Panc1 (cell line): ENCODE measurements at regions not wholly inside any gene's neighbourhood (a gene's known extent, or its start where the extent isn't known, plus 50 kb on each side); places are given as distances from the start of the nearest gene placed in this dataset.

ENCODE experiments used
- ATAC-seq: fragments of 200-7000 bp; cut with Tn5 transposase; 2 replicates; pipeline ENCODE4 v1.9.1; 2020; ENCODE audit warnings: mild to moderate bottlenecking, moderate library complexity
- BruUV-seq: library from RNA; stranded (reverse); fragments of 400-500 nt; replicated peaks from 2 replicates; lab custom pipeline; 2021; lab: Mats Ljungman, UMichigan
- CTCF ChIA-PET: fragments of 300-600 bp; sonication (Branson Sonifier 250); formaldehyde crosslinking; loops from one replicate; lab custom pipeline; 2022; ENCODE audit warnings: antibody characterized with exemption; lab: Charles Lee
- POLR2A ChIA-PET: fragments of 300-600 bp; sonication (Branson Sonifier 250); formaldehyde crosslinking; loops from one replicate; lab custom pipeline; 2022; ENCODE audit warnings: antibody characterized with exemption; lab: Charles Lee
- DNase-seq: peaks from one replicate; pipeline ENCODE4 v3.0.0-alpha.2; 2010; ENCODE audit warnings: low read depth, low spot score
- H3K27ac ChIP-seq: 2 replicates; pipeline ENCODE4 v1.5.1; 2011; ENCODE audit warnings: mild to moderate bottlenecking, low read length, inconsistent platforms
- H3K27me3 ChIP-seq: fragments of 200-500 bp; sonication (Bioruptor generic); 2 replicates; pipeline ENCODE4 v1.6.0; 2014; ENCODE audit warnings: low read length, inconsistent platforms; ENCODE audit not compliant: control insufficient read depth, insufficient read depth
- H3K36me3 ChIP-seq: fragments of 200-500 bp; sonication (Bioruptor generic); 2 replicates; pipeline ENCODE4 v1.5.1; 2014; ENCODE audit warnings: inconsistent platforms, mild to moderate bottlenecking, low read length, moderate library complexity; ENCODE audit not compliant: control insufficient read depth, insufficient read depth
- H3K4me1 ChIP-seq: 2 replicates; pipeline ENCODE4 v1.5.1; 2011; ENCODE audit warnings: inconsistent platforms, mild to moderate bottlenecking, low read length, moderate library complexity; ENCODE audit not compliant: control insufficient read depth, insufficient read depth
- H3K4me3 ChIP-seq, 2 experiments: 2 replicates each; pipeline ENCODE4 v1.5.1; 2011 to 2012; ENCODE audit warnings: low read depth in 2 of 2, low read length in 2 of 2, mild to moderate bottlenecking in 2 of 2, inconsistent platforms in 1 of 2, moderate library complexity in 1 of 2
- H3K9me3 ChIP-seq: fragments of 200-500 bp; sonication (Bioruptor generic); 2 replicates; pipeline ENCODE4 v1.5.1; 2014; ENCODE audit warnings: low read depth, mild to moderate bottlenecking, inconsistent platforms, low read length, moderate library complexity; ENCODE audit not compliant: control insufficient read depth, insufficient read depth
- CTCF ChIP-seq: fragments of 450-650 bp; IDR thresholded peaks from 2 replicates; pipeline ENCODE4 v1.5.1; 2017; ENCODE audit warnings: mild to moderate bottlenecking
- POLR2AphosphoS5 ChIP-seq: IDR thresholded peaks from 2 replicates; pipeline ENCODE4 v1.6.1; 2012; ENCODE audit warnings: mild to moderate bottlenecking, low read depth, low read length, moderate library complexity
- REST ChIP-seq, 2 experiments: IDR thresholded peaks; 2 replicates each; pipeline ENCODE4 v1.6.1; 2011 to 2012; ENCODE audit warnings: low read depth in 2 of 2, control low read depth in 1 of 2, low read length in 1 of 2, mild to moderate bottlenecking in 1 of 2, moderate library complexity in 1 of 2; ENCODE audit not compliant: insufficient read depth in 1 of 2
- SIN3A ChIP-seq: IDR thresholded peaks from 2 replicates; pipeline ENCODE4 v1.6.1; 2012; ENCODE audit warnings: low read depth, mild to moderate bottlenecking, low read length, moderate library complexity, borderline replicate concordance; ENCODE audit not compliant: insufficient read depth
- TCF7L2 ChIP-seq: IDR thresholded peaks from 2 replicates; pipeline ENCODE4 v1.6.1; 2011; ENCODE audit warnings: mild to moderate bottlenecking, low read depth, low read length, inconsistent platforms
- in situ Hi-C: cut with HindIII; loops from 2 replicates; pipeline ENCODE4 v1.10.0; 2016; ENCODE audit warnings: low sequenced_read_pairs, low pct_unique_long_range_greater_than_20kb
- intact Hi-C: fragments of 100-400 bp; cut with micrococcal nuclease; formaldehyde crosslinking; loops from one replicate; pipeline ENCODE4 v1.10.0; 2022; ENCODE audit not compliant: unreplicated experiment

- Histone ChIP-seq H3K9me3 (no peaks in the 10 kb centered on the region), H3K36me3 (no peaks in the 10 kb centered on the region), H3K4me1 (no peaks in the 10 kb centered on the region), H3K27ac (no peak overlapping the region), H3K4me3 (no peak overlapping the region), H3K27me3 (no peaks in the 10 kb centered on the region)
- no peak for DNase-seq
- no TSS peak for BruUV-seq
- TF ChIP-seq CTCF (no peak), REST (IDR thresholded peaks at IDR 0.05; ENCODE audit: insufficient read depth in 1 of 2, low read depth in 2 of 2, low read length in 1 of 2) (no peak), POLR2AphosphoS5 (no peak), SIN3A (no peak), TCF7L2 (no peak)
- ATAC-seq: no peak
- ChIA-PET CTCF (no interaction called here), POLR2A (no interaction called here)
- in situ Hi-C loops: no loop called here
- intact Hi-C loops: no loop called here
Measured at GRCh38 chr11:21894492-21894891, 298.4 kb upstream of the ANO5 start.

- in situ Hi-C loops (no loop called here), intact Hi-C loops (no loop called here)
- no TSS peak for BruUV-seq
- no peak for ATAC-seq
- CTCF ChIA-PET: no interaction called here
- TF ChIP-seq SIN3A: no peak
- TF ChIP-seq POLR2AphosphoS5: no peak
- no peak for TF ChIP-seq CTCF
- TF ChIP-seq TCF7L2: no peak
- TF ChIP-seq REST (IDR thresholded peaks at IDR 0.05; ENCODE audit: insufficient read depth in 1 of 2, low read depth in 2 of 2, low read length in 1 of 2): no peak
- Histone ChIP-seq H3K9me3 (no peaks in the 10 kb centered on the region), H3K27me3 (no peaks in the 10 kb centered on the region), H3K4me1 (no peaks in the 10 kb centered on the region), H3K4me3 (no peak overlapping the region), H3K27ac (no peak overlapping the region), H3K36me3 (no peaks in the 10 kb centered on the region)
- DNase-seq: no peak
- POLR2A ChIA-PET: no interaction called here
Measured at GRCh38 chr11:21895686-21896085, 297.2 kb upstream of the ANO5 start.
